OCI-LY1 (cell line): ENCODE measurements at regions not wholly inside any gene's neighbourhood (a gene's known extent, or its start where the extent isn't known, plus 50 kb on each side); places are given as distances from the start of the nearest gene placed in this dataset.

ENCODE experiments used
- H2AFZ ChIP-seq: fragments of 200-600 bp; sonication (generic), shearing (Covaris generic); 2 replicates; pipeline ENCODE4 v1.6.0; 2014; ENCODE audit warnings: antibody characterized with exemption, mild to moderate bottlenecking, low read length
- H3F3A ChIP-seq: fragments of 200-600 bp; sonication (generic), shearing (Covaris generic); 2 replicates; pipeline ENCODE4 v1.6.0; 2014; ENCODE audit warnings: mild to moderate bottlenecking, antibody characterized with exemption, low read length, moderate library complexity; ENCODE audit not compliant: insufficient read depth
- H3K27ac ChIP-seq: fragments of 200-600 bp; sonication (generic); 2 replicates; pipeline ENCODE4 v1.5.1; 2014; ENCODE audit warnings: low read length, mixed run types, mild to moderate bottlenecking, low read depth; ENCODE audit not compliant: poor library complexity, severe bottlenecking
- H3K27me3 ChIP-seq: fragments of 200-600 bp; sonication (generic); 2 replicates; pipeline ENCODE4 v1.6.0; 2014; ENCODE audit warnings: antibody characterized with exemption, mild to moderate bottlenecking, low read length, moderate library complexity; ENCODE audit not compliant: insufficient read depth
- H3K36me3 ChIP-seq: fragments of 200-600 bp; sonication (generic); 2 replicates; pipeline ENCODE4 v1.6.1; 2014; ENCODE audit warnings: mild to moderate bottlenecking, antibody characterized with exemption, low read length, moderate library complexity, mixed read lengths; ENCODE audit not compliant: insufficient read depth
- H3K4me1 ChIP-seq: fragments of 200-600 bp; sonication (generic); 2 replicates; pipeline ENCODE4 v1.5.1; 2014; ENCODE audit warnings: mild to moderate bottlenecking, low read length, moderate library complexity; ENCODE audit not compliant: insufficient read depth, severe bottlenecking
- H3K4me2 ChIP-seq: fragments of 200-600 bp; sonication (generic), shearing (Covaris generic); 2 replicates; pipeline ENCODE4 v1.6.1; 2014; ENCODE audit warnings: low read length
- H3K4me3 ChIP-seq: fragments of 200-600 bp; sonication (generic); 2 replicates; pipeline ENCODE4 v1.5.1; 2014; ENCODE audit warnings: low read length, low read depth, mild to moderate bottlenecking, mixed read lengths; ENCODE audit not compliant: poor library complexity, severe bottlenecking
- H3K79me2 ChIP-seq: fragments of 200-600 bp; shearing (Covaris generic); 2 replicates; pipeline ENCODE4 v1.6.1; 2016; ENCODE audit warnings: mixed run types, low read length, mixed read lengths; ENCODE audit not compliant: insufficient read depth
- H3K9ac ChIP-seq: fragments of 200-600 bp; sonication (generic), shearing (Covaris generic); 2 replicates; pipeline ENCODE4 v1.6.1; 2014; ENCODE audit warnings: mild to moderate bottlenecking, low read length, mixed read lengths
- H3K9me2 ChIP-seq: fragments of 200-600 bp; sonication (generic), shearing (Covaris generic); 2 replicates; pipeline ENCODE4 v1.6.1; 2014; ENCODE audit warnings: low read depth, mild to moderate bottlenecking, low read length, mixed read lengths
- H3K9me3 ChIP-seq: fragments of 200-600 bp; shearing (Covaris generic); 2 replicates; pipeline ENCODE4 v1.6.1; 2014; ENCODE audit warnings: low read length, mixed read lengths
- H4K20me1 ChIP-seq: fragments of 200-600 bp; sonication (generic), shearing (Covaris generic); 2 replicates; pipeline ENCODE4 v1.6.0; 2016; ENCODE audit warnings: mild to moderate bottlenecking, low read length; ENCODE audit not compliant: insufficient read depth
- CTCF ChIP-seq: fragments of 200-600 bp; sonication (generic), shearing (Covaris generic); IDR thresholded peaks from 2 replicates; pipeline ENCODE4 v1.5.1; 2017; ENCODE audit warnings: mild to moderate bottlenecking, antibody characterized with exemption, low read length, moderate library complexity, mixed read lengths
- EZH2 ChIP-seq: fragments of 200-600 bp; sonication (generic), shearing (Covaris generic); IDR thresholded peaks from 2 replicates; pipeline ENCODE4 v1.8.0; 2017; ENCODE audit warnings: borderline replicate concordance, mixed run types, mild to moderate bottlenecking, antibody characterized with exemption, low read length, moderate library complexity, mixed read lengths

GRCh38 chr19:13583753-13584152 lies 77.5 kb upstream of the CACNA1A start:
- Histone ChIP-seq H3K4me1 (no peaks in the 10 kb centered on the region), H3K79me2 (no peaks in the 10 kb centered on the region), H3K4me3 (no peak overlapping the region), H3K9me3 (no peaks in the 10 kb centered on the region), H4K20me1 (no peaks in the 10 kb centered on the region), H2AFZ (no peak overlapping the region), H3K27me3 (no peaks in the 10 kb centered on the region), H3K9me2 (no peaks in the 10 kb centered on the region), H3K27ac (no peak overlapping the region), H3K36me3 (no peaks in the 10 kb centered on the region), H3K9ac (no peak overlapping the region), H3F3A (no peaks in the 10 kb centered on the region), H3K4me2 (no peak overlapping the region)
- TF ChIP-seq CTCF (no peak), EZH2 (no peak)

GRCh38 chr19:13583114-13583513 lies 76.8 kb upstream of the CACNA1A start:
- Histone ChIP-seq H3K36me3 (no peaks in the 10 kb centered on the region), H3K4me3 (no peak overlapping the region), H3K9ac (no peak overlapping the region), H3F3A (no peaks in the 10 kb centered on the region), H3K79me2 (no peaks in the 10 kb centered on the region), H3K27me3 (no peaks in the 10 kb centered on the region), H3K27ac (no peak overlapping the region), H3K4me1 (no peaks in the 10 kb centered on the region), H3K9me2 (no peaks in the 10 kb centered on the region), H3K9me3 (no peaks in the 10 kb centered on the region), H2AFZ (no peak overlapping the region), H3K4me2 (no peak overlapping the region), H4K20me1 (no peaks in the 10 kb centered on the region)
- no peak for TF ChIP-seq EZH2
- no peak for TF ChIP-seq CTCF

GRCh38 chr19:13581576-13581975 lies 75.3 kb upstream of the CACNA1A start:
- Histone ChIP-seq H3K9ac (no peak overlapping the region), H3K27me3 (no peaks in the 10 kb centered on the region), H3K27ac (no peak overlapping the region), H3K4me1 (no peaks in the 10 kb centered on the region), H3K79me2 (no peaks in the 10 kb centered on the region), H2AFZ (no peak overlapping the region), H3K4me2 (no peak overlapping the region), H3K36me3 (no peaks in the 10 kb centered on the region; the same call in 1 of the 2 replicates), H3K9me3 (peaks cover 7% of the 10 kb centered on the region), H3F3A (no peaks in the 10 kb centered on the region), H3K9me2 (no peaks in the 10 kb centered on the region), H3K4me3 (no peak overlapping the region), H4K20me1 (no peaks in the 10 kb centered on the region)
- no peak for TF ChIP-seq CTCF
- no peak for TF ChIP-seq EZH2
